ENCODE measurements at regions not wholly inside any gene's neighbourhood (a gene's known extent, or its start where the extent isn't known, plus 50 kb on each side); places are given as distances from the start of the nearest gene placed in this dataset.

GRCh38 chr3:140769951-140770350 lies 92.1 kb downstream of the TRIM42 start:
- TF ChIP-seq, protein P1, sequence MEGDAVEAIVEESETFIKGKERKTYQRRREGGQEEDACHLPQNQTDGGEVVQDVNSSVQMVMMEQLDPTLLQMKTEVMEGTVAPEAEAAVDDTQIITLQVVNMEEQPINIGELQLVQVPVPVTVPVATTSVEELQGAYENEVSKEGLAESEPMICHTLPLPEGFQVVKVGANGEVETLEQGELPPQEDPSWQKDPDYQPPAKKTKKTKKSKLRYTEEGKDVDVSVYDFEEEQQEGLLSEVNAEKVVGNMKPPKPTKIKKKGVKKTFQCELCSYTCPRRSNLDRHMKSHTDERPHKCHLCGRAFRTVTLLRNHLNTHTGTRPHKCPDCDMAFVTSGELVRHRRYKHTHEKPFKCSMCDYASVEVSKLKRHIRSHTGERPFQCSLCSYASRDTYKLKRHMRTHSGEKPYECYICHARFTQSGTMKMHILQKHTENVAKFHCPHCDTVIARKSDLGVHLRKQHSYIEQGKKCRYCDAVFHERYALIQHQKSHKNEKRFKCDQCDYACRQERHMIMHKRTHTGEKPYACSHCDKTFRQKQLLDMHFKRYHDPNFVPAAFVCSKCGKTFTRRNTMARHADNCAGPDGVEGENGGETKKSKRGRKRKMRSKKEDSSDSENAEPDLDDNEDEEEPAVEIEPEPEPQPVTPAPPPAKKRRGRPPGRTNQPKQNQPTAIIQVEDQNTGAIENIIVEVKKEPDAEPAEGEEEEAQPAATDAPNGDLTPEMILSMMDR (IDR thresholded peaks at IDR 0.05) = no peak
- Histone ChIP-seq H3K9me3 (no peaks in the 10 kb centered on the region), H3K4me3 (no peak overlapping the region), H3K27ac (no peak overlapping the region), H3K4me1 (no peaks in the 10 kb centered on the region), H3K27me3 (ENCODE audit: insufficient read depth in 3 of 3, low read length in 2 of 3) (no peaks in the 10 kb centered on the region), H3K36me3 (ENCODE audit: insufficient read depth in 1 of 2, low read depth in 1 of 2) (no peaks in the 10 kb centered on the region)
- intact Hi-C loops (cut with DNase I) = no loop called here
- DNase-seq (no peak), ATAC-seq (no peak)
- WGBS, 3 donors = 78 to 92% (median 90%) methylated on average over 6 of the region's 6 CpGs

- Histone ChIP-seq H3K27me3 (ENCODE audit: insufficient read depth in 3 of 3, low read length in 2 of 3) (peaks cover 0 to 2% (median 0%) of the 10 kb centered on the region in 3 donors), H3K4me3 (no peak overlapping the region), H3K9me3 (no peaks in the 10 kb centered on the region), H3K4me1 (no peaks in the 10 kb centered on the region), H3K36me3 (ENCODE audit: insufficient read depth in 1 of 2, low read depth in 1 of 2) (no peaks in the 10 kb centered on the region), H3K27ac (no peak overlapping the region)
- DNase-seq (no peak), ATAC-seq (no peak)
- TF ChIP-seq, protein P1 (IDR thresholded peaks at IDR 0.05) = no peak
- 52 to 59% (median 55%) methylated on average over 3 of the region's 3 CpGs for WGBS, 3 donors
- intact Hi-C loops (cut with DNase I) = no loop called here
These were observed 93.3 kb downstream of the TRIM42 start for GRCh38 chr3:140770977-140771667.

DNA sequence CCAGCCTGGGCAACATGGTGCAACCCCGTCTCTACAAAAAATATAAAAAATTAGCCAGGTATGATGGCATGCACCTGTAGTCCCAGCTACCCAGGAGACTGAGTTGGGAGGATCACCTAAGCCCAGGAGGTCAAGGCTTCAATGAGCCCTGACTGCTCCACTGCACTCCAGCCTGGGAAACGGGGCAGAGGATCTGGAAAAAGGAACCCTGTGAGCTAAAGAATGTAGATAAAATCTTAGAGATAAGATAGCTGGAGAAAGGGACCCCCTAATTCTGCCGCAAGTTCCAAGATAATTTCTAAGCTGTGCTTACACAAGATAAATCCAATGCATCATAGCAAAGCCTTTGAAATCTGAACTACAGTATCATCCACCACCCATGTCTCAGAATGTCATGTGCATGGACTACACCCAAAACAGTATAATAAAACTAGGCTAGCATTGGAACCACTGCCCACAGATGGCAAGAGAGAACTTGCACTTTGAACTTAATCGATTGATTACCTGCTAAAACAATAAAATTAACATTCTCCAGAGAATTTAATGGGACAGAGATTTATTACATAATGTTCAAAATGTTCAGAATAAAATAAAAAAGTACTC lies 99.9 kb downstream of the TRIM42 start:
- ATAC-seq (no peak), DNase-seq (no peak)
- TF ChIP-seq, protein P1 (IDR thresholded peaks at IDR 0.05) = no peak
- intact Hi-C loops (cut with DNase I) = no loop called here
- Histone ChIP-seq H3K4me3 (no peak overlapping the region), H3K27me3 (ENCODE audit: insufficient read depth in 3 of 3, low read length in 2 of 3) (peaks cover 0 to 2% (median 0%) of the 10 kb centered on the region in 3 donors), H3K36me3 (ENCODE audit: insufficient read depth in 1 of 2, low read depth in 1 of 2) (no peaks in the 10 kb centered on the region), H3K4me1 (no peaks in the 10 kb centered on the region), H3K9me3 (no peaks in the 10 kb centered on the region), H3K27ac (no peak overlapping the region)
- 76 to 84% (median 79%) methylated on average over 4 of the region's 4 CpGs for WGBS, 3 donors

DNA sequence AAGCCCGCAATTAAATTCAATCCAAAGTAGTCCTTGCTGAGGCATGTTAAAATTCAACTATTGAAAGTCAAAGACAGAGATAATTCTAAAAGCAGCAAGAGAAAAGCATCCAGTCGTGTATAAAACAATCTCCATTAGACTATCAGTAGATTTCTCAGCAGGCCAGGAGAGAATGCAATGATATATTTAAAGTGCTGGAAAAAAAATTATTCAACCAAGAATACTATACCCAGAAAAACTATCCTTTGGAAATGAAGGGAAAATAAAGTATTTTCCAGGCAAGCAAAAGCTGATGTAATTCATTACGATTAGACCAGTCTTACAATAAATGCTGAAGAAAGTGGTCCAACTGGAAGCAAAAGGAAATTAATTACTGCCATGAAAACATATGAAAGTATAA lies 113.5 kb downstream of the TRIM42 start:
- Histone ChIP-seq H3K9me3 (peaks cover 17% of the 10 kb centered on the region), H3K27ac (no peak overlapping the region), H3K36me3 (ENCODE audit: insufficient read depth in 1 of 2, low read depth in 1 of 2) (no peaks in the 10 kb centered on the region), H3K4me3 (no peak overlapping the region), H3K4me1 (no peaks in the 10 kb centered on the region), H3K27me3 (ENCODE audit: insufficient read depth in 3 of 3, low read length in 2 of 3) (no peaks in the 10 kb centered on the region)
- ATAC-seq (no peak), DNase-seq (no peak)
- WGBS, 3 donors = 89% methylated on average over 3 of the region's 3 CpGs
- intact Hi-C loops (cut with DNase I) = no loop called here
- TF ChIP-seq, protein P1 (IDR thresholded peaks at IDR 0.05) = no peak
